Vagina (tissue), 2 donors: ENCODE measurements at regions not wholly inside any gene's neighbourhood (a gene's known extent, or its start where the extent isn't known, plus 50 kb on each side); places are given as distances from the start of the nearest gene placed in this dataset.

Experiments
- DNase-seq, 2 donors: peaks; one replicate each; pipeline ENCODE4 v3.0.0-alpha.2; 2017; ENCODE audit errors: extremely low spot score in 2 of 2
- H3K27ac ChIP-seq: fragments of 200-600 bp; sonication (generic); one replicate; pipeline ENCODE4 v1.5.1; 2019
- H3K27me3 ChIP-seq: fragments of 200-600 bp; sonication (generic); one replicate; pipeline ENCODE4 v1.5.1; 2019
- H3K36me3 ChIP-seq, 2 donors: fragments of 200-600 bp; sonication (generic); one replicate each; pipeline ENCODE4 v1.5.1; 2017 to 2019
- H3K4me1 ChIP-seq: fragments of 200-600 bp; sonication (generic); one replicate; pipeline ENCODE4 v1.5.1; 2019
- H3K4me3 ChIP-seq, 2 donors: fragments of 200-600 bp; sonication (generic); 1 replicate in 1 of 2; 2 replicates in 1 of 2; pipeline ENCODE4 v1.5.1; 2016 to 2019
- H3K9me3 ChIP-seq: fragments of 200-600 bp; sonication (generic); one replicate; pipeline ENCODE4 v1.5.1; 2019
- POLR2A ChIP-seq, 2 donors: fragments of 450-650 bp; IDR thresholded peaks; one replicate each; pipeline ENCODE4 v1.6.1; 2017; ENCODE audit warnings: antibody characterized with exemption in 2 of 2, mild to moderate bottlenecking in 2 of 2, moderate library complexity in 2 of 2
- POLR2AphosphoS5 ChIP-seq, 2 donors: sonication (generic); formaldehyde crosslinking; IDR thresholded peaks; one replicate each; pipeline ENCODE4 v1.9.0; 2017; ENCODE audit warnings: antibody characterized with exemption in 2 of 2, mild to moderate bottlenecking in 2 of 2, low read depth in 1 of 2; ENCODE audit not compliant: insufficient read depth in 1 of 2
- intact Hi-C: fragments of 100-400 bp; cut with DNase I; formaldehyde crosslinking; loops from one replicate; pipeline ENCODE4 v1.15.1; 2023
- TF ChIP-seq, protein P1 (sequence below), 3 experiments: fragments of 450-650 bp in 2 of 3; fragments of 200-600 bp in 1 of 3; sonication (generic) in 1 of 3; IDR thresholded peaks; one replicate each; pipeline ENCODE4 v1.5.1; 2017 to 2019; ENCODE audit warnings: antibody characterized with exemption in 3 of 3, mild to moderate bottlenecking in 2 of 3, moderate library complexity in 2 of 3

DNA sequence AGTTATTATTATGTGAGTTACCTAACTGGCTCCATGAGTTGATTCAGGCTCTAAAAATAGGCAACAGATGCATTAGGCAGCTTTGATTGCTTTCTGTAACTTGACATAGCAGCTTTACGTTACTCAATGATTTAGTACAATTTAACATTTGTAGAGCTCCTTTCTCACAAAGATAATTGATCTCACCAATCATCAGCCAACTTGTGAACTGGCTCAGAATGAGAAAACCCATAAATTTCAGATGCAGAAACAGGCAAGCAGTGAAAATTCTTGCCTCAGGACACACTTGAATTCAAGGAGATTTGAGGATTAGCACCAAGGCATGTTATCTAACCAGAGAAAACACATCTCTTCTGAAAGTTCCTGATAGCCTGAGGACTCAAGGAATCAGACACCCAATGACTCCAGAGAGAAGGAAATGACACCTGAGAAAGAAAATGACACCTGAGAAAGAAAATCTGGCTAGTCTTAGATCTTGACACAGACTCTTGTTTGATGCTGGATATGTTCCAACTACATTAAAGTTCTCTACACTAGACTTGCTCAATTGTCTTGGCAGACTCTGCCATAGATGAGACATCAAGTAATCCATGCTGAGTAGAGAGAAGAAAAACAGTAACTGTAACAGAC lies 315.1 kb upstream of the CBLB start:
- intact Hi-C loops, result no loop called here
- Histone ChIP-seq H3K27me3 (no peaks in the 10 kb centered on the region), H3K9me3 (no peaks in the 10 kb centered on the region), H3K4me3 (no peak overlapping the region), H3K4me1 (peaks cover 6% of the 10 kb centered on the region), H3K27ac (no peak overlapping the region), H3K36me3 (no peaks in the 10 kb centered on the region)
- DNase-seq, result no peak
- TF ChIP-seq POLR2A (IDR thresholded peaks at IDR 0.05) (no peak), POLR2AphosphoS5 (IDR thresholded peaks at IDR 0.05; ENCODE audit: insufficient read depth in 1 of 2, low read depth in 1 of 2) (no peak)
- TF ChIP-seq, protein P1, sequence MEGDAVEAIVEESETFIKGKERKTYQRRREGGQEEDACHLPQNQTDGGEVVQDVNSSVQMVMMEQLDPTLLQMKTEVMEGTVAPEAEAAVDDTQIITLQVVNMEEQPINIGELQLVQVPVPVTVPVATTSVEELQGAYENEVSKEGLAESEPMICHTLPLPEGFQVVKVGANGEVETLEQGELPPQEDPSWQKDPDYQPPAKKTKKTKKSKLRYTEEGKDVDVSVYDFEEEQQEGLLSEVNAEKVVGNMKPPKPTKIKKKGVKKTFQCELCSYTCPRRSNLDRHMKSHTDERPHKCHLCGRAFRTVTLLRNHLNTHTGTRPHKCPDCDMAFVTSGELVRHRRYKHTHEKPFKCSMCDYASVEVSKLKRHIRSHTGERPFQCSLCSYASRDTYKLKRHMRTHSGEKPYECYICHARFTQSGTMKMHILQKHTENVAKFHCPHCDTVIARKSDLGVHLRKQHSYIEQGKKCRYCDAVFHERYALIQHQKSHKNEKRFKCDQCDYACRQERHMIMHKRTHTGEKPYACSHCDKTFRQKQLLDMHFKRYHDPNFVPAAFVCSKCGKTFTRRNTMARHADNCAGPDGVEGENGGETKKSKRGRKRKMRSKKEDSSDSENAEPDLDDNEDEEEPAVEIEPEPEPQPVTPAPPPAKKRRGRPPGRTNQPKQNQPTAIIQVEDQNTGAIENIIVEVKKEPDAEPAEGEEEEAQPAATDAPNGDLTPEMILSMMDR (IDR thresholded peaks at IDR 0.05), result no peak

DNA sequence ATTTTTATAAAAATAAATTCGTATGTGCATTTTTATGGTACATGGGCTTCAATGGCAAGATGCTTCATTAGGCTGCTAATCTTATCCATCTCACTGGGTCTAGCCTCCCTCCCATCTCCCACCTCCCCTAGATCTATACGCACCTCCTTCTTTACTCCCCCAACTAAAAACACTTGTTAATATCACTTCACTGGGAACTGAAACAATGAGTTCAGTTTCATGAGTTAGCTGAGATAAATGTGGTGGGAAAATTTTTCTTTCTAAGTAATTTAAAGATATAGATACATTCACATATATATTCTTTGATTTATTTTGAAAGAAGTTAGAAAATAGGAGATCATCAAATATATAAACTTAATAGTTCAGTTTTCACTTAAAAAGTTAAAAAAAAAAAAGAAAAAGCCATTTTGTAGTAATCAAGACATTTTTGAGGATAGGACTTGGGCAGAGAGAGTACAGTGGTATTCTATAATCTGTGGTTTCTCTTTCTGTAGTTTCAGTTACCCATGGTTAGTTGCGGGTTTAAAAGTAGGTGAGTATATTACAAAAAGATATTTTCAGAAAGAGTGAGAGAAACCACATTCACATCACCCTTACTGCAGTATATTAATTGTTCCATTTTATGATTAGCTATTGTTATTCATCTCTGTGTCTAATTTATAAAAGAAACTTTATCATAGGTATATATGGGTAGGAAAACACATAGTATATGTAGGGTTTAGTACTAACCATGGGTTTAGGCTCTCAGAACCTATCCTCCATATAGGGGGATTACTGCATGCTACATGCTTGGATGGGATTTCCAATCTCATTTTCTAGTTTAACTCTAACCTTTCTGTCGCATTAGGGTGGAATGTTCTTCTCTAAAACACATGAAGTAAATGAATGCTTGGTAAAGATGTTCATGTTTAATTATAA lies 316.0 kb upstream of the CBLB start:
- H3K36me3 ChIP-seq, result no peaks in the 10 kb centered on the region
- H3K4me1 ChIP-seq, result peaks cover 6% of the 10 kb centered on the region
- intact Hi-C loops, result no loop called here
- no peaks in the 10 kb centered on the region for H3K9me3 ChIP-seq
- TF ChIP-seq, protein P1 (IDR thresholded peaks at IDR 0.05), result no peak
- TF ChIP-seq POLR2A (IDR thresholded peaks at IDR 0.05) (no peak), POLR2AphosphoS5 (IDR thresholded peaks at IDR 0.05; ENCODE audit: insufficient read depth in 1 of 2, low read depth in 1 of 2) (no peak)
- no peak overlapping the region for H3K4me3 ChIP-seq
- H3K27me3 ChIP-seq, result no peaks in the 10 kb centered on the region
- no peak for DNase-seq
- H3K27ac ChIP-seq, result no peak overlapping the region

DNA sequence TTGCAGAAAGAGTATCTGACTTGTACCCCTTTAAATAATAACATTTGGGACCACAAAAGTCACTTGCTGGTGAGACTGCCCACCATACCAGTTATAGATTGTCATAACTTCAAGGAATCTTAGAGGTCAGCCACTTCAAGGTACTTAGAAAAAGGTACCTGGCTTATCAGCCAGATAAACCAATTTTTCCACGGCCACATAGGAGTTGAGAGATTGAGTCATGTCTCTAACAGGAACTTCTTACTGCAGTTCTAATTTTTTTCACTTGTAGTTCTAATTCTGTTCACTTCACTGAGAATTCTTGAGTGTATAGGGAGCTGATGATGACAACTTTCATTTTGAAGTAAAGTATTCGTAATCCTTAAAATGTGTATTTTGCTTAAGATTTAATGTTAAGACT lies 317.1 kb upstream of the CBLB start:
- no peaks in the 10 kb centered on the region for H3K36me3 ChIP-seq
- no peak overlapping the region for H3K4me3 ChIP-seq
- H3K4me1 ChIP-seq, result peaks cover 6% of the 10 kb centered on the region
- no peak for DNase-seq
- no peaks in the 10 kb centered on the region for H3K9me3 ChIP-seq
- H3K27ac ChIP-seq, result no peak overlapping the region
- no peaks in the 10 kb centered on the region for H3K27me3 ChIP-seq
- intact Hi-C loops, result no loop called here
- no peak for TF ChIP-seq POLR2AphosphoS5 (IDR thresholded peaks at IDR 0.05; ENCODE audit: insufficient read depth in 1 of 2, low read depth in 1 of 2)
- TF ChIP-seq POLR2A (IDR thresholded peaks at IDR 0.05), result no peak
- TF ChIP-seq, protein P1 (IDR thresholded peaks at IDR 0.05), result no peak

DNA sequence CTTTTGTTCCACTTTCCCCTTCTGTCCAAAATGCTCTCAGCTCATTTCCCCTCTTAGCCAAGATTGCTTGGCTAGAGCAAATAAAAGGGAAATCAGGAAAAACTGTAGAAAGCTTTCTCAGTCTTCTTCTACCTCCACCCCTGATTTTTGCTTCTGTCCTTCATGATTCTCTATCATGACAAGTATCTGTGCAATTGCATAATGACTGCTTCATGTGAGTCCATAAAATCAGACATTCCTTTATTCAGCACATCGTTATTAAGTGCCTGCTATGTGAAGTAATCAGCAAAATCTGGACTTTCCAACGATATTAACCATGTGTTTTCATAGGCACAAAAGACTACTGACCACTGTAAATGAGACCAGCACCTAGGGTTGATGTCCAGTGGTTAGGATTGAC lies 321.5 kb upstream of the CBLB start:
- H3K9me3 ChIP-seq, result no peaks in the 10 kb centered on the region
- no peaks in the 10 kb centered on the region for H3K27me3 ChIP-seq
- no peak overlapping the region for H3K4me3 ChIP-seq
- TF ChIP-seq, protein P1 (IDR thresholded peaks at IDR 0.05), result no peak
- TF ChIP-seq POLR2A (IDR thresholded peaks at IDR 0.05), result no peak
- TF ChIP-seq POLR2AphosphoS5 (IDR thresholded peaks at IDR 0.05; ENCODE audit: insufficient read depth in 1 of 2, low read depth in 1 of 2), result no peak
- intact Hi-C loops, result no loop called here
- H3K36me3 ChIP-seq, result no peaks in the 10 kb centered on the region
- no peak for DNase-seq
- H3K27ac ChIP-seq, result no peak overlapping the region
- no peaks in the 10 kb centered on the region for H3K4me1 ChIP-seq

DNA sequence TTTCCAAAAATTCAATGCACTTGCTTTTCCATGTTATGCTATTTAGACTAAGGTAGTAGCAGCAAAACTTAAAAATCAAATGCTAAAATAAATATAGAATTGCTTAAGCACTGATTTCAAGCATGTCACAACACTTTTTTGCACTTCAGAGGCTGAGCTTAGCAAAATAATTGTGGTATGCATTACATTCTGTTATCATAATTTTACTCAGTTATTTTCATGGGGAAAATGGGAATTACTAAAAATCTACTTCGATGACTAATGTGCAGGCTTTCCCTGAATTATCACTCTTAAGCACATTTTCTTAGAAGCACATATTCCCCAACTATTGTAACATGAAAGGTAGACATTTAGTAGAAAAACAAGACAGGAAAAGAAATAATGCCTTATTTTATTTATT lies 322.4 kb upstream of the CBLB start:
- Histone ChIP-seq H3K4me3 (no peak overlapping the region), H3K36me3 (no peaks in the 10 kb centered on the region), H3K9me3 (no peaks in the 10 kb centered on the region), H3K27me3 (no peaks in the 10 kb centered on the region), H3K4me1 (no peaks in the 10 kb centered on the region), H3K27ac (no peak overlapping the region)
- DNase-seq, result no peak
- intact Hi-C loops, result no loop called here
- TF ChIP-seq POLR2A (IDR thresholded peaks at IDR 0.05) (no peak), POLR2AphosphoS5 (IDR thresholded peaks at IDR 0.05; ENCODE audit: insufficient read depth in 1 of 2, low read depth in 1 of 2) (no peak)
- TF ChIP-seq, protein P1 (IDR thresholded peaks at IDR 0.05), result no peak
